ENCODE measurements at regions not wholly inside any gene's neighbourhood (a gene's known extent, or its start where the extent isn't known, plus 50 kb on each side); places are given as distances from the start of the nearest gene placed in this dataset.
"Not testable (repeated sequence)": the region's sequence is repeated elsewhere in the genome, so short reads cannot be mapped to it uniquely, and the experiment has no call there.

DNA sequence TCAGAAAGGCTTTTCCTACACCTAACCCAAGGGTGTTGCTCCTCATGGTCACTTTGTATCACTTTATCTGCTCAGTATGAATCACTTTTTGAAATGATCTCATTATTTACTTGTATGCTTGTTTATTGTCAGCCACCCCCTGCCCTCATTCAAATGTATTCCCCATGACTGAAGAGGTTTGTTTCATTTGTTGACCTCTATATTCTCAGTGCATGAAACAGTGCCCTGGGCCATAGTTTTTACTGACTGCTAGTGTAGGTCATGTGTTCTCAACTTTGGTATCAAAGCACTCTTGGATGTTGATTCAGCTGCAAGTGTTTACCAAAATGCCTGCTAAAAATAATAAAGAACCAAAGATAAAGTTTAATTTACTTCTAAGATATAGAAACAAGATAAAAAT is 381.7 kb upstream of the ARPP21 start:
- Histone ChIP-seq H3K36me3 (no peaks in the 10 kb centered on the region), H3K4me3 (no peak overlapping the region), H3K9me3 (no peaks in the 10 kb centered on the region), H3K27me3 (no peaks in the 10 kb centered on the region), H3K27ac (no peak overlapping the region), H3K4me1 (no peaks in the 10 kb centered on the region)
- TF ChIP-seq, protein P1, sequence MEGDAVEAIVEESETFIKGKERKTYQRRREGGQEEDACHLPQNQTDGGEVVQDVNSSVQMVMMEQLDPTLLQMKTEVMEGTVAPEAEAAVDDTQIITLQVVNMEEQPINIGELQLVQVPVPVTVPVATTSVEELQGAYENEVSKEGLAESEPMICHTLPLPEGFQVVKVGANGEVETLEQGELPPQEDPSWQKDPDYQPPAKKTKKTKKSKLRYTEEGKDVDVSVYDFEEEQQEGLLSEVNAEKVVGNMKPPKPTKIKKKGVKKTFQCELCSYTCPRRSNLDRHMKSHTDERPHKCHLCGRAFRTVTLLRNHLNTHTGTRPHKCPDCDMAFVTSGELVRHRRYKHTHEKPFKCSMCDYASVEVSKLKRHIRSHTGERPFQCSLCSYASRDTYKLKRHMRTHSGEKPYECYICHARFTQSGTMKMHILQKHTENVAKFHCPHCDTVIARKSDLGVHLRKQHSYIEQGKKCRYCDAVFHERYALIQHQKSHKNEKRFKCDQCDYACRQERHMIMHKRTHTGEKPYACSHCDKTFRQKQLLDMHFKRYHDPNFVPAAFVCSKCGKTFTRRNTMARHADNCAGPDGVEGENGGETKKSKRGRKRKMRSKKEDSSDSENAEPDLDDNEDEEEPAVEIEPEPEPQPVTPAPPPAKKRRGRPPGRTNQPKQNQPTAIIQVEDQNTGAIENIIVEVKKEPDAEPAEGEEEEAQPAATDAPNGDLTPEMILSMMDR (IDR thresholded peaks at IDR 0.05): no peak
- no peak for DNase-seq (ENCODE audit: low spot score in 2 of 2)
- intact Hi-C loops (cut with DNase I): no loop called here

DNA sequence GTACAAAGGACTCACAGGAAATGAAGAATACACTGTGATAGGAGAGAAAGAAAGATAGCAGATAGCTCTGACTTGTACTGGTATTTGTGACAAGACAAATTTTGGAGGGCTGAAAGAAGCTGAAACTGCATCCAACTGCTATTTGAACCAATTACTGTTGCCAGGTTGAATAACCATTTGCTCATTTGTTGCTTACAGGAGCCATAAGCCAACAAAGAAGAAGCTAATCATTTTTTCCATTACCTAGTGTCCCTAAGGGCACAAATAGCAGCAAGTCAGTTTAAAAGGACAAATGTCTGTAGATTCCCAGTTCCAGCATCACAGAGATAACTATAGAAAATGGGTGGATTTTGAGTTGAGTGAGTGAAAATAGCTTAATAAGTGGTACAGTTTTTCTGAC is 376.9 kb upstream of the ARPP21 start:
- no peak overlapping the region for H3K27ac ChIP-seq
- no peak overlapping the region for H3K4me3 ChIP-seq
- DNase-seq (ENCODE audit: low spot score in 2 of 2): no peak
- H3K27me3 ChIP-seq: no peaks in the 10 kb centered on the region
- no peaks in the 10 kb centered on the region for H3K36me3 ChIP-seq
- TF ChIP-seq, protein P1 (IDR thresholded peaks at IDR 0.05): no peak
- H3K4me1 ChIP-seq: no peaks in the 10 kb centered on the region
- H3K9me3 ChIP-seq: no peaks in the 10 kb centered on the region
- intact Hi-C loops (cut with DNase I): no loop called here

DNA sequence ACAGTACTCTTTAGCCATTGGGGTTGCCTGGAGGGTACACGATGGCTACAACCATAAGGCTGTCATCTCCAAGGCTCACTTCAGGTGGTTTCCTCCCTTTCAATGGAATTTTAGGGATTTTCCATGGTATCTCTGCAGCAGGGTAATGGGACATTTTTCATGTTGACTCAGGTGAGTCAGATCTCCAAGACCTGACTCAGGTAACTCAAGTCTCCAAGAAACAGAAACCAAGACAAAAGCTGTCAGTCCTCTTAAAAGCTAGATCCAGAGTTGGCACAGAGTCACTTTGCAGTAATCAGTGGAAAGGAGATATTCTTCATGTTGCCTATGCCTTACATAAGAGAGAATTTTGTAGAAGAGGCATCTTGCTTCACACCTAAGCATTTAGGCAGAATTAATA is 375.8 kb upstream of the ARPP21 start:
- H3K4me1 ChIP-seq: no peaks in the 10 kb centered on the region
- TF ChIP-seq, protein P1 (IDR thresholded peaks at IDR 0.05): no peak

DNA sequence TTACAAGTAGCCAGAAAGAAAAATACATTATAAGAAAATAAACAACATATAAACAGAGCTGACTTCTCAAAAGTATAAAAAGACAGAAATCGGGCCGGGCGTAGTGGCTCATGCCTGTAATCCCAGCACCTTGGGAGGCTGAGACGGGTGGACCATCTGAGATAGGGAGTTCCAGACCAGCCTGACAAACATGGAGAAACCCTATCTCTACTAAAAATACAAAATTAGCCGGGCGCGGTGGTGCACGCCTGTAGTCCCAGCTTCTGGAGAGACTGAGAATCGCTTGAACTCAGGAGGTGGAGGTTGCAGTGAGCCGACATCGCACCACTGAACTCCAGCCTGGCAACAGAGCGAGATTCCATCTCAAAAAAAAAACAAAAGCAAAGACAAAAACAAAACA is 373.3 kb upstream of the ARPP21 start:
- H3K4me3 ChIP-seq; DNase-seq (ENCODE audit: low spot score in 2 of 2); H3K36me3 ChIP-seq; H3K27ac ChIP-seq; H3K9me3 ChIP-seq; H3K4me1 ChIP-seq; H3K27me3 ChIP-seq; intact Hi-C loops (cut with DNase I): not testable (repeated sequence)

More for the DNA sequence above, 375.8 kb upstream of the ARPP21 start:
- H3K9me3 ChIP-seq: no peaks in the 10 kb centered on the region
- no peaks in the 10 kb centered on the region for H3K27me3 ChIP-seq
- no peak overlapping the region for H3K4me3 ChIP-seq
- intact Hi-C loops (cut with DNase I): no loop called here
- no peak for DNase-seq (ENCODE audit: low spot score in 2 of 2)
- H3K27ac ChIP-seq: no peak overlapping the region
- H3K36me3 ChIP-seq: no peaks in the 10 kb centered on the region

DNA sequence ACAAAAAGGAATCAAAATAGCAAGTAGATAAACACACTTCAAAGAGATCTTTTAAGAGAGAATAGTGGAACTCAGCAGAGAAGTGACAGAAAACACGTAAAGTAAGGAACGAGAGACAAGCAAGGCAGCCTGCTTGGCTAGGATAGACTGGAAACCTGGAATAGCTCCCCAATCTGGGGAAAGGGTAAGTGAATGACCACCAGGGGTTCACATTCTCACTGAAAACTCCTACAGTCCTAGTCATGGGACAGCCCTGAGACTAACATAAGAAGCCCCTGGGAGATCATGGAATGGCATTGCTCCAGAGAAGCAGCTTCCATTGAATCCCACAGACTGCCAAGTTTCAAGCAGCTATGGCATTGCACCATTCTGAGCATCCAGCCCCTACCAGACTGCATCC is 363.6 kb upstream of the ARPP21 start:
- TF ChIP-seq, protein P1 (IDR thresholded peaks at IDR 0.05): no peak
- Histone ChIP-seq H3K9me3 (peaks cover 0 to 4% of the 10 kb centered on the region in 2 donors), H3K27ac (no peak overlapping the region), H3K4me1 (no peaks in the 10 kb centered on the region), H3K4me3 (no peak overlapping the region), H3K36me3 (no peaks in the 10 kb centered on the region), H3K27me3 (no peaks in the 10 kb centered on the region)
- no peak for DNase-seq (ENCODE audit: low spot score in 2 of 2)
- intact Hi-C loops (cut with DNase I): no loop called here

DNA sequence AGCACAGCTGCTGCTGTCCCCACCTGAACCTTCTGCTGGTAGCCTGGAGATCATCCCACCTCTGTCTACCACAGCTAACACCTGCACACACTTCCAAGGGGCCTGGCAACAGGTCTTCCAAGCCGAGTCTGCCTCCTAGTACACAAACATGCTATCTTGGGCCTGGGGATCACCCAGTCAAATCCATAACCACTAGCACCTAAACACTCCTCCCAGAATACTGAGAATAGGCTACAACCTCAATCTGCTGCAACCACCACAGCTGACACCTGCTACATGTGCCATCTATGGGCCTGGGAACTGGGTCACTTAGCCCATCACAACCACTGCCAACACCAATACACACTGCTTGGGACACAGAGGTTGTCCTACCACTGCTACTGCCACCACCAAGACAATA is 362.8 kb upstream of the ARPP21 start:
- H3K36me3 ChIP-seq: no peaks in the 10 kb centered on the region
- DNase-seq (ENCODE audit: low spot score in 2 of 2): no peak
- H3K9me3 ChIP-seq: peaks cover 0 to 4% of the 10 kb centered on the region in 2 donors
- no peaks in the 10 kb centered on the region for H3K4me1 ChIP-seq
- no peak overlapping the region for H3K27ac ChIP-seq
- no peaks in the 10 kb centered on the region for H3K27me3 ChIP-seq
- no peak overlapping the region for H3K4me3 ChIP-seq
- intact Hi-C loops (cut with DNase I): no loop called here
- TF ChIP-seq, protein P1 (IDR thresholded peaks at IDR 0.05): no peak

All from ascending aorta (tissue), 2 donors.